ENCODE measurements at regions not wholly inside any gene's neighbourhood (a gene's known extent, or its start where the extent isn't known, plus 50 kb on each side); places are given as distances from the start of the nearest gene placed in this dataset.

DNA sequence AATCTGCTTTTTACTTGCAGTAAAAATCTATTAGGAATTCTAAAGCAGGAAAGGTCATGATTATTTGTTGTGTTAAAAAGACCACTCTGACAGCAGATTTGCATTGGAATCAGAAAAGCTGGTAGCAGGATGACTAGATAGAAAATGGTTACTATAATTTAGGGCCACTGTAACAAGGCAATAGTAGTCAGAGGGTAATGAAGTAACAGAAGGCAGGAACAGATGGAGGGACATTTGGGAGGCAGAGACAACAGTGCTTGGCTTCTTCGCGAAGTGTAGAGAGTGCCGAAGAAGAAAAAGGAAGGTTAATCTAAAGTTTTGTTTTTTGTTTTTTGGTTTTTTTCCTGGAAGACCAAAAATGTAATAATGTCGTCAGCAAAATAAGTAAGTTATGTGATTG is 129.8 kb upstream of the SLC5A12 start:
- H4K20me1 ChIP-seq (ENCODE audit: insufficient read depth, low read length) = no peaks in the 10 kb centered on the region
- H3K36me3 ChIP-seq (replicated peaks; ENCODE audit: low read depth, low read length) = no peaks in the 10 kb centered on the region
- peaks cover 6% of the 10 kb centered on the region for H3K4me1 ChIP-seq (ENCODE audit: low read length)
- H3K27ac ChIP-seq (ENCODE audit: low read length) = no peak overlapping the region
- no peaks in the 10 kb centered on the region for H3K9me3 ChIP-seq (ENCODE audit: insufficient read depth, low read length)
- H3K4me2 ChIP-seq (ENCODE audit: low read length) = no peak overlapping the region
- H3K79me2 ChIP-seq (ENCODE audit: low read length) = no peaks in the 10 kb centered on the region
- H3K9ac ChIP-seq (ENCODE audit: low read length) = no peak overlapping the region
- TF ChIP-seq CTCF (IDR thresholded peaks at IDR 0.05; ENCODE audit: low read depth, low read length) (no peak), EZH2phosphoT487 (IDR thresholded peaks at IDR 0.05; ENCODE audit: low read depth) (no peak)
- no peak overlapping the region for H2AFZ ChIP-seq (ENCODE audit: low read depth, low read length)
- H3K4me3 ChIP-seq (ENCODE audit: low read length) = no peak overlapping the region
- no peaks in the 10 kb centered on the region for H3K27me3 ChIP-seq (ENCODE audit: low read depth, low read length)

DNA sequence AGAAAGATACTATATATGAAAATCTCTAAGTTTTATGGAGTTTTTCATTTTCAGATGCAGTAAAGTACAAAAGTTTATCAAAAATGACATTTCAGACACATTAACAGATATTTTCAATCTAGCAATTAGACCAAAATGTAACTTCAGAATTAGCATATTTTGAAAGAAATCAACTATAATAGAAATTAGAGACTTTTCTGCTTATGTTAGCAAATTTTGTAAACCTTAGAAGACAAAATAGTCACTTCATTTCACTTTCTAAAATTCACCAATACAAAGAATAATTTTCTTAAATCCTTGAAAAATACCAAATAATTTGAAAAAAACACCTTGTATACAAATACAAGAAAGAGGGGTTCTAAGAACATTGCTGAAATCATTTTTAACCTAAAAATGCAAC is 135.8 kb upstream of the FIBIN start:
- Histone ChIP-seq H3K36me3 (replicated peaks; ENCODE audit: low read depth, low read length) (no peaks in the 10 kb centered on the region), H3K9ac (ENCODE audit: low read length) (no peak overlapping the region), H3K4me2 (ENCODE audit: low read length) (no peak overlapping the region), H3K27me3 (ENCODE audit: low read depth, low read length) (no peaks in the 10 kb centered on the region), H3K27ac (ENCODE audit: low read length) (no peak overlapping the region), H3K4me1 (ENCODE audit: low read length) (no peaks in the 10 kb centered on the region), H4K20me1 (ENCODE audit: insufficient read depth, low read length) (no peaks in the 10 kb centered on the region), H2AFZ (ENCODE audit: low read depth, low read length) (no peak overlapping the region), H3K79me2 (ENCODE audit: low read length) (no peaks in the 10 kb centered on the region), H3K4me3 (ENCODE audit: low read length) (no peak overlapping the region), H3K9me3 (ENCODE audit: insufficient read depth, low read length) (no peaks in the 10 kb centered on the region)
- TF ChIP-seq CTCF (IDR thresholded peaks at IDR 0.05; ENCODE audit: low read depth, low read length) = no peak
- TF ChIP-seq EZH2phosphoT487 (IDR thresholded peaks at IDR 0.05; ENCODE audit: low read depth) = no peak

- TF ChIP-seq EZH2phosphoT487 (IDR thresholded peaks at IDR 0.05; ENCODE audit: low read depth) (no peak), CTCF (IDR thresholded peaks at IDR 0.05; ENCODE audit: low read depth, low read length) (no peak)
- H3K4me2 ChIP-seq (ENCODE audit: low read length) = no peak overlapping the region
- no peak overlapping the region for H2AFZ ChIP-seq (ENCODE audit: low read depth, low read length)
- H3K79me2 ChIP-seq (ENCODE audit: low read length) = no peaks in the 10 kb centered on the region
- H3K9me3 ChIP-seq (ENCODE audit: insufficient read depth, low read length) = no peaks in the 10 kb centered on the region
- H3K4me1 ChIP-seq (ENCODE audit: low read length) = no peaks in the 10 kb centered on the region
- H3K27ac ChIP-seq (ENCODE audit: low read length) = no peak overlapping the region
- H3K36me3 ChIP-seq (replicated peaks; ENCODE audit: low read depth, low read length) = no peaks in the 10 kb centered on the region
- no peak overlapping the region for H3K9ac ChIP-seq (ENCODE audit: low read length)
- no peak overlapping the region for H3K4me3 ChIP-seq (ENCODE audit: low read length)
- no peaks in the 10 kb centered on the region for H4K20me1 ChIP-seq (ENCODE audit: insufficient read depth, low read length)
- H3K27me3 ChIP-seq (ENCODE audit: low read depth, low read length) = no peaks in the 10 kb centered on the region
Observed at GRCh38 chr11:26859416-26859815, 134.5 kb upstream of the FIBIN start.

GRCh38 chr11:26860091-26860780 is 133.7 kb upstream of the FIBIN start:
- Histone ChIP-seq H3K4me1 (ENCODE audit: low read length) (no peaks in the 10 kb centered on the region), H3K27me3 (ENCODE audit: low read depth, low read length) (no peaks in the 10 kb centered on the region), H3K36me3 (replicated peaks; ENCODE audit: low read depth, low read length) (no peaks in the 10 kb centered on the region), H4K20me1 (ENCODE audit: insufficient read depth, low read length) (no peaks in the 10 kb centered on the region), H3K4me3 (ENCODE audit: low read length) (no peak overlapping the region), H3K79me2 (ENCODE audit: low read length) (no peaks in the 10 kb centered on the region), H3K27ac (ENCODE audit: low read length) (no peak overlapping the region), H3K9ac (ENCODE audit: low read length) (no peak overlapping the region), H2AFZ (ENCODE audit: low read depth, low read length) (no peak overlapping the region), H3K4me2 (ENCODE audit: low read length) (no peak overlapping the region), H3K9me3 (ENCODE audit: insufficient read depth, low read length) (no peaks in the 10 kb centered on the region)
- TF ChIP-seq CTCF (IDR thresholded peaks at IDR 0.05; ENCODE audit: low read depth, low read length) (no peak), EZH2phosphoT487 (IDR thresholded peaks at IDR 0.05; ENCODE audit: low read depth) (no peak)
